Thyroid gland (tissue), 4 donors: ENCODE measurements at regions not wholly inside any gene's neighbourhood (a gene's known extent, or its start where the extent isn't known, plus 50 kb on each side); places are given as distances from the start of the nearest gene placed in this dataset.

ENCODE experiments used
- POLR2A ChIP-seq, 2 donors: fragments of 450-650 bp; IDR thresholded peaks; one replicate each; pipeline ENCODE4 v1.6.1; 2017; ENCODE audit warnings: antibody characterized with exemption in 2 of 2, mild to moderate bottlenecking in 2 of 2, moderate library complexity in 1 of 2
- TF ChIP-seq, protein P1 (sequence below), 6 experiments: fragments of 200-600 bp in 3 of 6; fragments of 450-650 bp in 3 of 6; sonication (generic) in 3 of 6; IDR thresholded peaks; one replicate each; pipeline ENCODE4 v1.5.1; 2016 to 2019; ENCODE audit warnings: antibody characterized with exemption in 6 of 6, mild to moderate bottlenecking in 2 of 6, inconsistent platforms in 1 of 6, moderate library complexity in 1 of 6

DNA sequence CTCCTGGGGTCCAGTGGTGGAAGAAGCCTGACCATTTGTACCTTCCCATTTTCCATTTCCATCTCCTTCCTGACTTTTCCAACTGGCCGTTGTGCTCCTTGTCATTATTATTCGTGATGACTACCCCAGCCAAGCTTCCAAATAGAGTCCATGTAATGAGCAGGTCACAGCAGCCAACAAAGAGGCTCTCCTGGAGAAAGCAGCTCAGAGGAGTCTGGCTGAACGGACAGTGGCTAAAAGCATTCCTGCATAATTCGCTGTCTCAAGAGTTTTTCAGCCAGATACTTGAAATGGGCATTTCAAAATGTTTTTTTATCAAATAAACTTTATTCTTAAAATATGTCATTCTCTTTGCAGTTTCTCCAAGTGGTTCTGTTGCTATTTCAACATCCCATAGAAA lies 458.6 kb downstream of the INHBA start:
- no peak for TF ChIP-seq POLR2A (IDR thresholded peaks at IDR 0.05)
- TF ChIP-seq, protein P1, sequence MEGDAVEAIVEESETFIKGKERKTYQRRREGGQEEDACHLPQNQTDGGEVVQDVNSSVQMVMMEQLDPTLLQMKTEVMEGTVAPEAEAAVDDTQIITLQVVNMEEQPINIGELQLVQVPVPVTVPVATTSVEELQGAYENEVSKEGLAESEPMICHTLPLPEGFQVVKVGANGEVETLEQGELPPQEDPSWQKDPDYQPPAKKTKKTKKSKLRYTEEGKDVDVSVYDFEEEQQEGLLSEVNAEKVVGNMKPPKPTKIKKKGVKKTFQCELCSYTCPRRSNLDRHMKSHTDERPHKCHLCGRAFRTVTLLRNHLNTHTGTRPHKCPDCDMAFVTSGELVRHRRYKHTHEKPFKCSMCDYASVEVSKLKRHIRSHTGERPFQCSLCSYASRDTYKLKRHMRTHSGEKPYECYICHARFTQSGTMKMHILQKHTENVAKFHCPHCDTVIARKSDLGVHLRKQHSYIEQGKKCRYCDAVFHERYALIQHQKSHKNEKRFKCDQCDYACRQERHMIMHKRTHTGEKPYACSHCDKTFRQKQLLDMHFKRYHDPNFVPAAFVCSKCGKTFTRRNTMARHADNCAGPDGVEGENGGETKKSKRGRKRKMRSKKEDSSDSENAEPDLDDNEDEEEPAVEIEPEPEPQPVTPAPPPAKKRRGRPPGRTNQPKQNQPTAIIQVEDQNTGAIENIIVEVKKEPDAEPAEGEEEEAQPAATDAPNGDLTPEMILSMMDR (IDR thresholded peaks at IDR 0.05) = no peak
